Gastrocnemius medialis (tissue), 4 donors: ENCODE measurements at regions not wholly inside any gene's neighbourhood (a gene's known extent, or its start where the extent isn't known, plus 50 kb on each side); places are given as distances from the start of the nearest gene placed in this dataset.
"Not testable (repeated sequence)": the region's sequence is repeated elsewhere in the genome, so short reads cannot be mapped to it uniquely, and the experiment has no call there.

Experiments
- ATAC-seq, 2 donors: fragments of 150-250 bp; one replicate each; pipeline ENCODE4 v1.9.1; 2016
- DNase-seq, 2 donors: peaks; one replicate each; pipeline ENCODE4 v3.0.0-alpha.2; 2019
- H3K27ac ChIP-seq, 4 donors: fragments of 200-600 bp; sonication (generic); 1 replicate in 1 of 4; 2 replicates in 3 of 4; pipeline ENCODE4 v1.5.1; 2016 to 2018; ENCODE audit warnings: mild to moderate bottlenecking in 2 of 4, moderate library complexity in 1 of 4
- H3K27me3 ChIP-seq, 3 donors: fragments of 200-600 bp; sonication (generic) in 2 of 3; 1 replicate in 1 of 3; 2 replicates in 2 of 3; pipeline versions ENCODE4 v1.5.1 to v1.6.0; 2016 to 2019; ENCODE audit warnings: mild to moderate bottlenecking in 1 of 3, moderate library complexity in 1 of 3
- H3K36me3 ChIP-seq, 2 donors: fragments of 200-600 bp; sonication (generic) in 1 of 2; one replicate each; pipeline ENCODE4 v1.5.1; 2017 to 2018
- H3K4me1 ChIP-seq, 2 donors: fragments of 200-600 bp; sonication (generic) in 1 of 2; one replicate each; pipeline ENCODE4 v1.5.1; 2016 to 2017; ENCODE audit warnings: mild to moderate bottlenecking in 2 of 2
- H3K4me3 ChIP-seq, 4 donors: fragments of 200-600 bp; sonication (generic) in 3 of 4; 1 replicate in 1 of 4; 2 replicates in 3 of 4; pipeline ENCODE4 v1.5.1; 2016 to 2019; ENCODE audit warnings: mild to moderate bottlenecking in 2 of 4
- H3K9me3 ChIP-seq, 3 donors: fragments of 200-600 bp; sonication (generic) in 2 of 3; 1 replicate in 1 of 3; 2 replicates in 2 of 3; pipeline ENCODE4 v1.5.1; 2016 to 2019
- CTCF ChIP-seq, 5 experiments: fragments of 450-650 bp in 3 of 5; fragments of 200-600 bp in 2 of 5; sonication (generic) in 2 of 5; IDR thresholded peaks in 4 of 5; conservative IDR thresholded peaks in 1 of 5; 1 replicate in 4 of 5; 2 replicates in 1 of 5; pipeline ENCODE4 v1.5.1; 2016 to 2019; ENCODE audit warnings: antibody characterized with exemption in 5 of 5, mild to moderate bottlenecking in 3 of 5, moderate library complexity in 3 of 5
- POLR2A ChIP-seq, 2 donors: fragments of 450-650 bp; IDR thresholded peaks; one replicate each; pipeline ENCODE4 v1.6.1; 2017; ENCODE audit warnings: antibody characterized with exemption in 2 of 2, mild to moderate bottlenecking in 2 of 2, moderate library complexity in 2 of 2
- in situ Hi-C, 4 donors: fragments of 200-750 bp; cut with MboI; loops; one replicate each; pipeline versions ENCODE4 v1.15.0 to v1.8.0; 2017; ENCODE audit warnings: low sequenced_read_pairs in 4 of 4
- intact Hi-C: fragments of 100-400 bp; cut with DNase I; formaldehyde crosslinking; loops from one replicate; pipeline ENCODE4 v1.15.1; 2023; ENCODE audit warnings: low total_unique reads

GRCh38 chr2:226536410-226536809 lies 263.2 kb downstream of the IRS1 start:
- TF ChIP-seq POLR2A (IDR thresholded peaks at IDR 0.05) (no peak), CTCF (IDR thresholded peaks at IDR 0.05 in 4 of 5, conservative IDR thresholded peaks at IDR 0.05 in 1 of 5) (no peak)
- in situ Hi-C loops, result no loop called here

GRCh38 chr2:226532976-226533375 lies 266.6 kb downstream of the IRS1 start:
- H3K27me3 ChIP-seq, intact Hi-C loops, H3K4me3 ChIP-seq, ATAC-seq, H3K36me3 ChIP-seq, DNase-seq, H3K4me1 ChIP-seq, H3K9me3 ChIP-seq, H3K27ac ChIP-seq, in situ Hi-C loops: not testable (repeated sequence)

More at GRCh38 chr2:226536410-226536809, 263.2 kb downstream of the IRS1 start:
- Histone ChIP-seq H3K27ac (no peak overlapping the region), H3K9me3 (no peaks in the 10 kb centered on the region), H3K27me3 (no peaks in the 10 kb centered on the region), H3K4me1 (no peaks in the 10 kb centered on the region), H3K4me3 (no peak overlapping the region), H3K36me3 (no peaks in the 10 kb centered on the region)
- intact Hi-C loops, result no loop called here
- DNase-seq, result no peak
- ATAC-seq, result no peak

- no peaks in the 10 kb centered on the region for H3K9me3 ChIP-seq
- in situ Hi-C loops (no loop called here), intact Hi-C loops (no loop called here)
- no peaks in the 10 kb centered on the region for H3K4me1 ChIP-seq
- H3K36me3 ChIP-seq, result no peaks in the 10 kb centered on the region
- DNase-seq (no peak), ATAC-seq (no peak)
- H3K27ac ChIP-seq, result no peak overlapping the region
- TF ChIP-seq CTCF (IDR thresholded peaks at IDR 0.05 in 4 of 5, conservative IDR thresholded peaks at IDR 0.05 in 1 of 5), result no peak
- H3K27me3 ChIP-seq, result no peaks in the 10 kb centered on the region
- H3K4me3 ChIP-seq, result no peak overlapping the region
Observed at GRCh38 chr2:226531061-226531810, 268.4 kb downstream of the IRS1 start.

- ATAC-seq (no peak), DNase-seq (no peak)
- intact Hi-C loops, result loop anchor here (5.0 kb wide), 1 partner anchor 268 kb away; the partner anchor contains the start of gene IRS1
- Histone ChIP-seq H3K27me3 (no peaks in the 10 kb centered on the region), H3K9me3 (no peaks in the 10 kb centered on the region), H3K4me3 (no peak overlapping the region), H3K36me3 (no peaks in the 10 kb centered on the region), H3K27ac (no peak overlapping the region), H3K4me1 (no peaks in the 10 kb centered on the region)
- TF ChIP-seq CTCF (IDR thresholded peaks at IDR 0.05 in 4 of 5, conservative IDR thresholded peaks at IDR 0.05 in 1 of 5) (no peak), POLR2A (IDR thresholded peaks at IDR 0.05) (no peak)
- in situ Hi-C loops, result no loop called here
Observed at GRCh38 chr2:226529556-226529955, 270.1 kb downstream of the IRS1 start.

- H3K27ac ChIP-seq, result no peak overlapping the region
- H3K27me3 ChIP-seq, result no peaks in the 10 kb centered on the region
- no peaks in the 10 kb centered on the region for H3K9me3 ChIP-seq
- no peak overlapping the region for H3K4me3 ChIP-seq
- no peaks in the 10 kb centered on the region for H3K4me1 ChIP-seq
- in situ Hi-C loops (no loop called here), intact Hi-C loops (loop anchor here (5.0 kb wide), 1 partner anchor 271 kb away; the partner anchor contains the start of gene IRS1)
- no peak for ATAC-seq
- H3K36me3 ChIP-seq, result no peaks in the 10 kb centered on the region
- TF ChIP-seq CTCF (IDR thresholded peaks at IDR 0.05 in 4 of 5, conservative IDR thresholded peaks at IDR 0.05 in 1 of 5), result no peak
- TF ChIP-seq POLR2A (IDR thresholded peaks at IDR 0.05), result no peak
- DNase-seq, result no peak
Observed at GRCh38 chr2:226526716-226527115, 272.9 kb downstream of the IRS1 start.
